WTC11 (cell line): ENCODE measurements at regions not wholly inside any gene's neighbourhood (a gene's known extent, or its start where the extent isn't known, plus 50 kb on each side); places are given as distances from the start of the nearest gene placed in this dataset.

Experiments used
- ATF6 ChIP-seq: sonication (generic); formaldehyde crosslinking; IDR thresholded peaks from 2 replicates; pipeline ENCODE4 v1.8.1; 2023; ENCODE audit warnings: mild to moderate bottlenecking, missing genetic modification reagents
- CREB1 ChIP-seq: sonication (generic); formaldehyde crosslinking; IDR thresholded peaks from 2 replicates; pipeline ENCODE4 v1.8.0; 2023; ENCODE audit warnings: mild to moderate bottlenecking, missing genetic modification reagents
- CTCF ChIP-seq: fragments of 200-600 bp; IDR thresholded peaks from 2 replicates; pipeline ENCODE4 v1.8.0; 2022; ENCODE audit warnings: antibody characterized with exemption
- FOXP4 ChIP-seq: sonication (generic); formaldehyde crosslinking; IDR thresholded peaks from 2 replicates; pipeline ENCODE4 v1.8.0; 2022; ENCODE audit warnings: mild to moderate bottlenecking, missing genetic modification reagents
- IRF1 ChIP-seq: sonication (generic); formaldehyde crosslinking; IDR thresholded peaks from 2 replicates; pipeline ENCODE4 v1.8.0; 2023; ENCODE audit warnings: missing genetic modification reagents
- MAX ChIP-seq: sonication (generic); formaldehyde crosslinking; IDR thresholded peaks from 2 replicates; pipeline ENCODE4 v1.8.0; 2022; ENCODE audit warnings: mild to moderate bottlenecking, missing genetic modification reagents
- MXD4 ChIP-seq: fragments of 250-450 bp; sonication (Bioruptor Pico); IDR thresholded peaks from 2 replicates; pipeline ENCODE4 v1.8.0; 2021; ENCODE audit warnings: mild to moderate bottlenecking, moderate library complexity, borderline replicate concordance
- SMAD3 ChIP-seq: sonication (generic); formaldehyde crosslinking; IDR thresholded peaks from 2 replicates; pipeline ENCODE4 v1.8.0; 2022; ENCODE audit warnings: missing genetic modification reagents, mild to moderate bottlenecking, borderline replicate concordance
- TP53 ChIP-seq: sonication (generic); formaldehyde crosslinking; IDR thresholded peaks from 2 replicates; pipeline ENCODE4 v1.8.1; 2023; ENCODE audit warnings: mild to moderate bottlenecking, missing genetic modification reagents
- USF1 ChIP-seq: sonication (generic); formaldehyde crosslinking; IDR thresholded peaks from 2 replicates; pipeline ENCODE4 v1.8.0; 2022; ENCODE audit warnings: mild to moderate bottlenecking, missing genetic modification reagents
- ZNF263 ChIP-seq: sonication (generic); formaldehyde crosslinking; IDR thresholded peaks from 2 replicates; pipeline ENCODE4 v1.8.1; 2022; ENCODE audit warnings: low read depth, mild to moderate bottlenecking, moderate library complexity, missing genetic modification reagents

GRCh38 chr9:105050296-105050695, 122.3 kb upstream of the ABCA1 start:
- TF ChIP-seq CTCF, result no peak
- no peak for TF ChIP-seq MAX (CRISPR knock-in tag)
- no peak for TF ChIP-seq USF1 (CRISPR knock-in tag)
- TF ChIP-seq FOXP4 (CRISPR knock-in tag), result no peak
- no peak for TF ChIP-seq ATF6
- TF ChIP-seq SMAD3 (CRISPR knock-in tag), result no peak
- no peak for TF ChIP-seq CREB1 (CRISPR knock-in tag)
- no peak for TF ChIP-seq TP53
- TF ChIP-seq MXD4, result no peak
- TF ChIP-seq ZNF263 (CRISPR knock-in tag), result no peak
- no peak for TF ChIP-seq IRF1 (CRISPR knock-in tag)
